Natural killer cell treated with Interleukin-12 subunit alpha and Interleukin-12 subunit beta and Interleukin-15 and Interleukin-18, amount 100 ng/mL, for 72 hours (primary cell): ENCODE measurements at regions not wholly inside any gene's neighbourhood (a gene's known extent, or its start where the extent isn't known, plus 50 kb on each side); places are given as distances from the start of the nearest gene placed in this dataset.

Experiments used
- ATAC-seq, 2 donors: fragments of 150-1000 bp; cut with Tn5 transposase in 1 of 2; sonication (Bioruptor Pico), chemical (Tn5 transposase) in 1 of 2; 2 replicates each; pipeline ENCODE4 v1.10.0; 2021
- DNase-seq: peaks from one replicate; pipeline ENCODE4 v3.0.0; 2022; ENCODE audit warnings: low spot score
- H3K27ac Mint-ChIP-seq, 2 donors: 1 replicate in 1 of 2; 2 replicates in 1 of 2; pipeline ENCODE4 v1.8.0; 2022; ENCODE audit warnings: mixed read lengths in 2 of 2, mild to moderate bottlenecking in 1 of 2, moderate library complexity in 1 of 2
- H3K27me3 Mint-ChIP-seq, 2 donors: 1 replicate in 1 of 2; 2 replicates in 1 of 2; pipeline ENCODE4 v1.8.0; 2022; ENCODE audit warnings: mixed read lengths in 2 of 2
- H3K36me3 Mint-ChIP-seq: one replicate; pipeline ENCODE4 v1.8.0; 2022; ENCODE audit warnings: mixed read lengths
- H3K4me1 Mint-ChIP-seq, 2 donors: 1 replicate in 1 of 2; 2 replicates in 1 of 2; pipeline ENCODE4 v1.8.0; 2022; ENCODE audit warnings: low read depth in 2 of 2, mixed read lengths in 2 of 2, mild to moderate bottlenecking in 1 of 2
- H3K4me3 Mint-ChIP-seq: one replicate; pipeline ENCODE4 v1.8.0; 2022; ENCODE audit warnings: mixed read lengths
- H3K9me3 Mint-ChIP-seq: 2 replicates; pipeline ENCODE4 v1.8.0; 2022; ENCODE audit warnings: mixed read lengths

DNA sequence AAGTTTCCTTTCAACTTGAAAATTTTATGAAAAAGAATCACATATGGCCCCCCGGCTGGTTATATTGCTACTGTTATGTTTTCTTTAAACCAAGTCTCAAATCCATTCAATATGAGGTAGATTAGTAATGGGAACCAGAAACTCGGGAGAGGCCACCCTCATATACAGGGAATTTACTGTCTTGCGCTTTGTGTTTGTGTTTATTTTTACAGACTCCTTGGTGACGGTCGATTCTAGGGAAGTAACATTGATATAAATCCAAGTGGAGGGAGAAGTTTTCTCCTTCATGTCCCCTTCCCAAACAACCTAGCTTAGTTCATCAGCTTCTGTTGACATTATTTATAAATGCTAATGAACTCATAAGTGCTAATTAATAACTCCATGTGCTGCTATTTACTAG, 163.5 kb upstream of the LMO4 start:
- DNase-seq (no peak), ATAC-seq (no peak)
- Mint-ChIP-seq H3K27me3 (peaks cover 0 to 6% of the 10 kb centered on the region in 2 donors), H3K27ac (no peak overlapping the region), H3K4me1 (no peaks in the 10 kb centered on the region), H3K9me3 (no peaks in the 10 kb centered on the region), H3K36me3 (no peaks in the 10 kb centered on the region), H3K4me3 (no peak overlapping the region)

DNA sequence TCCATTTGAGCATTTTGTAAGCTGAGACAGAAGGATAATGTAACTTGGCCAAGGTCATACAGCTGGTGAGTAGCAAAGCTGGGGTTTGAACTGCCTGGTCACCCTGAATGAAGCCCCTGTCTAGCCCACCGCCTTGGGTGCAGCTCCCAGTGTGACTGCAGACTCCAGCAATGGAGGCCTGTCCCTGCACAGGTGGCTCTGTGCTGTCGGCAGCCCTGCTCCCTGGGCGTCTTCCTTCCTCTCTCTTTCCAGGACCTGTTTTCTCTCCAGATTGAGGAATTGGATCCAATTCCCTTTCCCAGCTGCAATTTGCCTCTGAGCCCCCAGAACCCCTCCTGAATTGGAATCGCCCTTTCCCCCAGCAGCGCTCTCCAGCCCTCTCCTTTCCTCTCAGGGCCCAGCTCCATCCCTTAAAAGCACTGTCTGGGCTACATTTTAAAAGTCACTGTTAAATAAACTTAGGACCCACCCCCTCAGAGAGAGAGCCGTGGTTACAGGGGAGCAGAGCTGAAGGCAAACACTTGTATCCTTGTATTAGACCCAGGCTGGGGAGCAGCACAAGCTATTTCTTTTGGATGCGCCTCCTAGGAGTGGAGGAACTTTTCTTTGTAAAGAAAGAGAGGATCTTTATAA, 161.4 kb upstream of the LMO4 start:
- no peaks in the 10 kb centered on the region for H3K4me1 Mint-ChIP-seq
- H3K36me3 Mint-ChIP-seq: no peaks in the 10 kb centered on the region
- no peak overlapping the region for H3K27ac Mint-ChIP-seq
- H3K9me3 Mint-ChIP-seq: no peaks in the 10 kb centered on the region
- H3K27me3 Mint-ChIP-seq: peaks cover 6 to 8% of the 10 kb centered on the region in 2 donors
- DNase-seq: no peak
- no peak overlapping the region for H3K4me3 Mint-ChIP-seq
- no peak for ATAC-seq

GRCh38 chr1:87167848-87168525, 160.7 kb upstream of the LMO4 start:
- no peaks in the 10 kb centered on the region for H3K4me1 Mint-ChIP-seq
- H3K27me3 Mint-ChIP-seq: peaks cover 6 to 11% of the 10 kb centered on the region in 2 donors
- H3K27ac Mint-ChIP-seq: no peak overlapping the region
- DNase-seq (no peak), ATAC-seq (peak in 1 of 2 donors; percentile 24)
- no peaks in the 10 kb centered on the region for H3K9me3 Mint-ChIP-seq
- no peaks in the 10 kb centered on the region for H3K36me3 Mint-ChIP-seq
- H3K4me3 Mint-ChIP-seq: no peak overlapping the region

DNA sequence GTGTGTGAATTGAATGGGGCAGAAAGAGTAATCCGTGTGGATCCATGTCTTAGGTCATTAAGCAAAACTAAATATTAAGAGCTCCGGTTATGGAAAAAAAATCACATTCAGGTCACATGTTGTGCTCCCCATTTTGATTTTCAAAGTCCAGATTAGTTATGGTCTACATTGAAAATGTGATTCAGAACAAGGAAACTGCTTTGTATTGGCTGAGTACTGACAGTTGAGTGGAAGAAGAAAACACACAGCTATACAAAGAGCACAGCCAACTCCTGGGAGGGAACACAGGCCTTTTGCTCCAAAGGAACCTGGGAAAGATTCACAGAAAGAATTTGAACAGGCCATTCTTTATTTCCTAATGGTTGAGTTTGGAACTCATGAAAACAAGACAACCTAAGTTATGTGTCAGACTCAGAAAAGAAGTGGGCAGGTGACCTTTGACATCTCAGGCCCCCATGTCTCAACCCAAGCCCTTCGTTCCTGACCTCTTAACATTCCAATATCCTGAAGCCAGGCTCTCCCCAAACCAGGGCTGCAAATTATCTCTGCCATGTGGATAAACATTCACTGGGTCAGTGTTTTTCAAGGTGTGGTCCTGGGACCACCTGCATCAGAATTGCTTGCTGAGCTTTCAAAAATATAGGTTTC, 159.3 kb upstream of the LMO4 start:
- H3K9me3 Mint-ChIP-seq: no peaks in the 10 kb centered on the region
- H3K27me3 Mint-ChIP-seq: peaks cover 9 to 21% of the 10 kb centered on the region in 2 donors
- H3K4me1 Mint-ChIP-seq: no peaks in the 10 kb centered on the region
- ATAC-seq (no peak), DNase-seq (no peak)
- no peak overlapping the region for H3K27ac Mint-ChIP-seq
- H3K36me3 Mint-ChIP-seq: no peaks in the 10 kb centered on the region
- H3K4me3 Mint-ChIP-seq: no peak overlapping the region

- DNase-seq: no peak
- Mint-ChIP-seq H3K4me3 (no peak overlapping the region), H3K36me3 (no peaks in the 10 kb centered on the region), H3K9me3 (no peaks in the 10 kb centered on the region), H3K4me1 (no peaks in the 10 kb centered on the region), H3K27me3 (peaks cover 15 to 27% of the 10 kb centered on the region in 2 donors), H3K27ac (no peak overlapping the region)
- no peak for ATAC-seq
Measured at GRCh38 chr1:87170157-87170556, 158.5 kb upstream of the LMO4 start.

DNA sequence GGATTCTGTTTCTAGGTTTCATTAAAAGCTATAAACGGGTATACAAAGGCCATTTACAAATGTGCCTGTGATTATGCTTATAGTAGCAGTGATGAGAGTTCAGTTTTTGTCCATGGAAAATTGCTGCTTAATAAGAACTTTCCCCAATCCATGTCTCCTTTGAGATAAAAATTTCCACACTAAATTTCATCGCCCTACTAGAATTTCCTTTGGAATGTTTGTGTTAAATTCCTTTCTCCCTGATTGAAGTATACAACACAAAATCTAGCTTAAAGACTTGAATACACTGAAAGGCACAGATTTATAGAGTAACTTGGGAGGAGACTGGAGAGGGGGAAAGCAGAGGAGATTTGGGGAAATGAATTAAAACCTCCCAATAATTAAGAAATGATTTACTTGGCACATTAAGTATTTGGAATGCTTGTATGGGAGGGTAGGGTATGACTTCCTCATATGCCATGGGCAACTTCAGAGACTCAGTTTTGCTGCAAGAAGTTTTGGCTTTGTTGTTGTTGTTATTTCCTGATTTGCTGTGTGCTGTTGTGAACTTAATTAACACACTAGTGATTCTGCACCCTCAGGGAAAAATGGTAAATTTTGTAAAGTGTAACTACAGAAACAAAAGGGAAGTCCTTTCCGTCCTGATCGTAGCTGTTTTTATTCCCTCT, 157.6 kb upstream of the LMO4 start:
- Mint-ChIP-seq H3K9me3 (no peaks in the 10 kb centered on the region), H3K4me3 (no peak overlapping the region), H3K4me1 (no peaks in the 10 kb centered on the region), H3K27ac (no peak overlapping the region), H3K36me3 (no peaks in the 10 kb centered on the region), H3K27me3 (peaks cover 17 to 28% of the 10 kb centered on the region in 2 donors)
- DNase-seq (no peak), ATAC-seq (no peak)

DNA sequence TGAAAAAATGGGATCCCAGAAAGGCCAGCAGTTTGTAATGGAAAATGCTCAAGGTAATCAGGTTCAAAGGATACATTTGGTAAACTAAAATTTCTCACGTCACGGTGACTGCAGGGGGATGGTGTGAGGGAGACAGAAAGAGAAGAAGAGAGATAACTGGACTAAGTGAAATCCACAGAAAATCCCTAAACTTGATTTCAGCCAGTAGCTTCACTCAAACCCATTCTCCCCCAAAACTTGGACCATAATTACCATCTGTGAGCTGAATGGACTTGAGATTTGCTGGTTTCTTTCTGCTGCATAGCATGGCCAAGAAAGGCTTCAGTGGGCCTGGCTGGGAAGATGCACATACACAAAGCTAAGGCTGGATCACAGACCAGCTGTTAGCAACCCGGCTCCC, 155.4 kb upstream of the LMO4 start:
- ATAC-seq: no peak
- Mint-ChIP-seq H3K4me3 (no peak overlapping the region), H3K4me1 (no peaks in the 10 kb centered on the region), H3K9me3 (no peaks in the 10 kb centered on the region), H3K27me3 (peaks cover 20 to 28% of the 10 kb centered on the region in 2 donors), H3K27ac (no peak overlapping the region), H3K36me3 (no peaks in the 10 kb centered on the region)
- no peak for DNase-seq

- ATAC-seq: no peak
- peaks cover 25 to 28% of the 10 kb centered on the region in 2 donors for H3K27me3 Mint-ChIP-seq
- no peaks in the 10 kb centered on the region for H3K4me1 Mint-ChIP-seq
- no peak for DNase-seq
- H3K4me3 Mint-ChIP-seq: no peak overlapping the region
- H3K9me3 Mint-ChIP-seq: no peaks in the 10 kb centered on the region
- no peaks in the 10 kb centered on the region for H3K36me3 Mint-ChIP-seq
- H3K27ac Mint-ChIP-seq: no peak overlapping the region
Measured at GRCh38 chr1:87174724-87175245, 153.9 kb upstream of the LMO4 start.

DNA sequence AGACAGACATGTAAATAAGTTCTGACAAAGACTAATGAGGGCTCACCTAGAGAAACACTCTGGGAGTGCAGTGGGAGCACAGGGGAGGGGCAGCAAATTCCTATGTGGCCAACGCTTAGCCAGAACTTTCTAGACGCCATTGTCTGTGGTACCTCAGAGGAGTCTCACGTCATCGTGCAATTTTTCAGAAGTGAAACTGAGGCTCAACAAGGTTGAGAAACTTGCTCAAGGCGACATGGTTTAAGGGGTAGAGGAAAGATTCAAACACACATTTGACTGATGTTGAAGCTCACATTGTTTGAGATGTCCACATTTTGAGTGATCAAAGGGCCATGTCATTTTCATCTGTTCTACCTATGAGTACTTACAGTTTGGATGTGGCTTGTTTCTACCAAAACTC, 152.6 kb upstream of the LMO4 start:
- no peak for ATAC-seq
- no peak for DNase-seq
- H3K36me3 Mint-ChIP-seq: no peaks in the 10 kb centered on the region

DNA sequence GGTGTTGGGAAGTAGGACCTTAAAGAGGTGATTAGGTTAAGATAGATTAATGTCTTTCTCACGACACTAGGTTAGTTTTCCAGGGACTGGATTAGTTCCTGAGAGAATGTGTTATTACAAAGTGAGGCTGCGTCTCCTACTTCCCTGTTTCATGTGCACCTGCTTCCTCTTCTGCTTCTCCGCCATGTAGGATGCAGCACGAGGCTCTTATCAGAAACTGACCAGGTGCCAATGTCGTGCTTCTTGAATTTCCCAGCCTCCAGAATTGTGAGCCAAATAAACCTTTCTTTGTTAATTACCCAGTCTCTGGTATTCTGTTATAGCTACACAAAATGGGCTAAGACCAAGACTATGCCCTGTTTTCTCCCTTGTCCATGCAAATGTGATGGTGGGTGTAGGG, 152.2 kb upstream of the LMO4 start:
- Mint-ChIP-seq H3K9me3 (no peaks in the 10 kb centered on the region), H3K36me3 (no peaks in the 10 kb centered on the region), H3K4me3 (no peak overlapping the region), H3K27me3 (peaks cover 22 to 26% of the 10 kb centered on the region in 2 donors), H3K27ac (no peak overlapping the region), H3K4me1 (no peaks in the 10 kb centered on the region)
- no peak for DNase-seq
- ATAC-seq: no peak

More for the DNA sequence above, 152.6 kb upstream of the LMO4 start:
- H3K4me3 Mint-ChIP-seq: no peak overlapping the region
- H3K4me1 Mint-ChIP-seq: no peaks in the 10 kb centered on the region
- H3K27me3 Mint-ChIP-seq: peaks cover 22 to 25% of the 10 kb centered on the region in 2 donors
- no peak overlapping the region for H3K27ac Mint-ChIP-seq
- no peaks in the 10 kb centered on the region for H3K9me3 Mint-ChIP-seq

DNA sequence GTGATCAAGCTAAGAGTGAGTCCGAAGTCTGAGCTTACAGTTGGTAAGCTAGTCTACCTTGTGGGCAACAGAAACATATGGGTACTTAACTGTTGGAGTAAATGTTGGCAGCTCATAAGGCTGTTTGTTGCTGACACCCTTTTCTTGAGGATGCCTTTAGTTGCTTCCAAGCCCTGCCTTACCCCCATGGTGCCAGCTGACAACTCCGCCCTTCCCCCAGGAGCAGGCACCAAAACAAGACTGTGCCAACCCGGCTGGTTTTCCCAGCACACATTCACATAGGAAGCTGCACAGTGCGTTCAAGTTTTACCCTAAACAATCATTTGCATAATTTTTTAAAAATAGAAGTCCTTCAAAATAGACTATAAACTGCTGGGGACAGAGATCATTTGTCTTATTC, 150.2 kb upstream of the LMO4 start:
- H3K36me3 Mint-ChIP-seq: no peaks in the 10 kb centered on the region
- H3K27me3 Mint-ChIP-seq: peaks cover 25 to 37% of the 10 kb centered on the region in 2 donors
- no peak overlapping the region for H3K27ac Mint-ChIP-seq
- H3K4me1 Mint-ChIP-seq: peaks cover 0 to 4% of the 10 kb centered on the region in 2 donors
- H3K9me3 Mint-ChIP-seq: no peaks in the 10 kb centered on the region
- ATAC-seq (no peak), DNase-seq (no peak)
- no peak overlapping the region for H3K4me3 Mint-ChIP-seq

DNA sequence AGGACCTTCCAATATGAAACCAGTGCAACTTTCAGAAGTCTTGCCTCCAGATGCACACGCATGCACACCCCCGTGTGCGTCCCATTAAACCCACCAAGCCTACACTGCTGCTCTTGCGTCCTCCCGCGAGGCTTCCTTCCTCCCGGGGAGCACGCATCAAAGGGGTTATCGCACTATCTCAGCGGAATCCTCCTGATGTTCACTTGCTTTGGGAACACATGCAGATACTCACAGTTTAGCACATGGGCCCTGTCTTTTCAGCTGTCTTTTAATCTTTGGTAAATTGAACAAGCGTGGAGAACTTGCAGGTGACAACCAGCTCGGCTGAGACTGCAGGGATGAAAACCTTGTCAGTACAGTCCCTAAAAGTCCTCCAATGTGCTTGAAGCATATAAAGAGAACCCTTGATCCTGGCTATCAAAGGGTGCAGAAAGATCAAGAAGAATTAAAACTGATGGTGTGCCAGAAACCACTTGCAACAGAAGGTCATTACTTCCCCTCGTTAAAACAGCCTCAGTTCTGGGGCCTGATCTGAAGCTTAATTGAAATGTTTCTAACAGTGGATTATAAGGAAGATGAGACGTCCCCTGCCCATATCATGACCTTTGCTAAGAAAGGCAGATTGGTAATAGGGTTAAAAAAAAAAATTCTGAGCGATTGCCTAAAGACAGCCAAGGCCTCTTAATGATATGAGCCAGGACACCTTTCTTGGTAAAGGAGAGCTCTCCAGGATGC, 149.4 kb upstream of the LMO4 start:
- peaks cover 26 to 37% of the 10 kb centered on the region in 2 donors for H3K27me3 Mint-ChIP-seq
- no peak for DNase-seq
- peaks cover 0 to 4% of the 10 kb centered on the region in 2 donors for H3K4me1 Mint-ChIP-seq

DNA sequence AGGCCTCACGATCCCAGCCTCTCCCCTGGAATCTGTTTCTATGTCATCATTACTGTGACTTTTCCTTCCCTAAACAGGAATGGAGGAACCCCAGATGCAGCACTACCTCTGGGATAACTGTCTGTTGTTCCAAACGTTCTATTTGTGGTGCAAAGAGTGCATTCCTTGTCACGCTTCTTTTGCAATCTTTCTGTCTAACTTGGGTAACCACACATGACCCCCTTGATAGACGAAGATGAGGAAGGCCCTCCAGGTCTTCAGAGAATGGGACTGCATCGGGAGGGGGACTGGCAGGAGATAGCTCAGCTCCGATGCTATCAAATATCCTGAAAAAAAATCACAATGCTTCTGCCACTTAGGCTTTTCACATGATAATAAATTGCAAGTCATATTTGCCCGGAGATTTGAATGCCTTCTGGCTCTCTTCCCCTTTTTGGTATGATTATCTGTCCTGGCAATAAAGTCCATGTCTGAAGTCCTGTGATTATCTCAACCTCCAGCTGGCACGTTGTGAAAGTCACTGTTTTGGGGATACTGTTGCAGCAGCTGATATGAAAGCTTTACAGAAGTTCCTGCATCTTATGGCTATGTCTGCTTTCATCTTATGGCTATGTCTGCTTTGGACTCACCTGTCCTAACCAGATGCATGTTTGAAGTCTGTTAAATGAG, 148.7 kb upstream of the LMO4 start:
- ATAC-seq: no peak
- H3K27me3 Mint-ChIP-seq: peaks cover 22 to 39% of the 10 kb centered on the region in 2 donors
- DNase-seq: no peak
- no peaks in the 10 kb centered on the region for H3K9me3 Mint-ChIP-seq
- no peaks in the 10 kb centered on the region for H3K36me3 Mint-ChIP-seq
- H3K4me1 Mint-ChIP-seq: peaks cover 0 to 4% of the 10 kb centered on the region in 2 donors
- no peak overlapping the region for H3K27ac Mint-ChIP-seq
- no peak overlapping the region for H3K4me3 Mint-ChIP-seq

More for the DNA sequence above, 149.4 kb upstream of the LMO4 start:
- H3K27ac Mint-ChIP-seq: no peak overlapping the region
- H3K4me3 Mint-ChIP-seq: no peak overlapping the region
- no peaks in the 10 kb centered on the region for H3K9me3 Mint-ChIP-seq
- no peak for ATAC-seq
- no peaks in the 10 kb centered on the region for H3K36me3 Mint-ChIP-seq
